HUES48 (cell line): ENCODE measurements at regions not wholly inside any gene's neighbourhood (a gene's known extent, or its start where the extent isn't known, plus 50 kb on each side); places are given as distances from the start of the nearest gene placed in this dataset.

ENCODE experiments used
- H3K27ac ChIP-seq: one replicate; pipeline ENCODE4 v1.7.0; 2013; ENCODE audit warnings: low read depth, low read length, inconsistent platforms
- H3K27me3 ChIP-seq: 2 replicates; pipeline ENCODE4 v1.6.1; 2013; ENCODE audit warnings: mild to moderate bottlenecking, low read length; ENCODE audit not compliant: control insufficient read depth, insufficient read depth
- H3K36me3 ChIP-seq: 2 replicates; pipeline ENCODE4 v1.6.1; 2013; ENCODE audit warnings: low read length; ENCODE audit not compliant: control insufficient read depth, insufficient read depth
- H3K4me1 ChIP-seq: 2 replicates; pipeline ENCODE4 v1.6.1; 2013; ENCODE audit warnings: mild to moderate bottlenecking, low read length; ENCODE audit not compliant: control insufficient read depth, insufficient read depth
- H3K4me3 ChIP-seq: 2 replicates; pipeline ENCODE4 v1.5.1; 2013; ENCODE audit warnings: mild to moderate bottlenecking, low read depth, low read length
- H3K9ac ChIP-seq: 2 replicates; pipeline ENCODE4 v1.6.1; 2013; ENCODE audit warnings: mild to moderate bottlenecking, low read depth, low read length, moderate library complexity
- H3K9me3 ChIP-seq: 2 replicates; pipeline ENCODE4 v1.6.1; 2013; ENCODE audit warnings: low read length; ENCODE audit not compliant: control insufficient read depth, insufficient read depth

DNA sequence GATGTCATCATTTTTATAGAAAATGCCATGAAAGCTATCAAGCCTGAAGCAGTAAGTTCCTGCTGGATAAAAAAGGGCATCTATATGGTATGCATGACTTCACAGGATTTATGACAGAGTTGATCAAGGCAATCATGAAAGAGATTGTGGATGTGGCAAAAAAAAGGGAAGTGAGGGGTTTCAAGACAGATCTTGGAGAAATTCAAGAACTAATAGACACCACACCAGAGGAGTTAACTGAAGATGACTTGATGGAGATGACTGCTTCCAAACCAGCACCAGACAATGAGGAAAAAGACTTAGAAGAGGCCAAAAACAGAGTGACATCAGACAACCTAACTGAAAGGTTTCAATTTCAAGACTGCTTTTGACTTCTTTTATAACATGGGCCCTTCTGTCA lies 691.1 kb upstream of the SLC10A2 start:
- Histone ChIP-seq H3K4me3 (no peak overlapping the region), H3K4me1 (no peaks in the 10 kb centered on the region), H3K27ac (no peak overlapping the region), H3K27me3 (no peaks in the 10 kb centered on the region), H3K36me3 (no peaks in the 10 kb centered on the region), H3K9me3 (no peaks in the 10 kb centered on the region), H3K9ac (no peak overlapping the region)

DNA sequence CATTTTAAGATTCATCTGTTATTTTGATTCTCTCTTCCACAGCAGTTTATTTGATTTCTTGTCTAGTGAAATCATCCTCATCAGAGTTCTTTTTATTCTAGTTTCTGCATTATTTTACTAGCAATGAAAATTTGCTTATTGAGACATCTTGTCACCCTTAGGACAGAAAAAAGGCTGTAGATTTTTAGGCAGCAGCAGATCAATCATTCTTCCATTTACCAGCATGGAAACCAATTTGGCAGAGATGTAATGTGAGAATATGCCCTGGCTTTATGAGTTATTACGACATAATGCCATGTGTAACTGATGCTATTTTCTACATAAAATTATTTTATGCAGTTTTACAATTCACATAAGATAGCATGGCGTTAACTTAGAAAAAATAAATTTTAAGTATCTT lies 688.6 kb upstream of the SLC10A2 start:
- Histone ChIP-seq H3K4me3 (no peak overlapping the region), H3K27me3 (no peaks in the 10 kb centered on the region), H3K4me1 (no peaks in the 10 kb centered on the region), H3K9me3 (no peaks in the 10 kb centered on the region), H3K9ac (no peak overlapping the region), H3K36me3 (no peaks in the 10 kb centered on the region), H3K27ac (no peak overlapping the region)

DNA sequence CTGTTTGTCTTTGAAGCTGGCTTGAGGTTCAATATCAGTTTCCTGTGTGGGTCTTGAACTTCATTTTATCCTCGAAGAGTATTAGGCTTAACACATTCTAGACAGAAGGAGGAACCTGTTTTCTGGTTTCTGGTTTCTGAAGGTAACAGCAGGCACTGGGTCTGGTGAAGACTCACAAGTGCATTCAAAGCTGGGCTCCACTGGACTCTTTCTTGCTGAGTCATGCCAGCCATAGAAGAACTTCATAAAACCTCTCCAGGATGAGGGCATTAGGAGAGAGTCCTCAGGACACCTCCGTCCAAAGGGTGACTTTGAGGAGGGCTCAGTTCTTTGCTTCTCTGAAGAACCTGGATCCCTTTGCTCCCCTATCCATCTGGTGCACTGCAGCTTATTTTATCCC lies 668.6 kb upstream of the SLC10A2 start:
- H3K9me3 ChIP-seq = no peaks in the 10 kb centered on the region
- H3K36me3 ChIP-seq = no peaks in the 10 kb centered on the region
- H3K4me3 ChIP-seq = no peak overlapping the region
- no peak overlapping the region for H3K27ac ChIP-seq
- no peaks in the 10 kb centered on the region for H3K4me1 ChIP-seq
- H3K9ac ChIP-seq = no peak overlapping the region
- no peaks in the 10 kb centered on the region for H3K27me3 ChIP-seq

DNA sequence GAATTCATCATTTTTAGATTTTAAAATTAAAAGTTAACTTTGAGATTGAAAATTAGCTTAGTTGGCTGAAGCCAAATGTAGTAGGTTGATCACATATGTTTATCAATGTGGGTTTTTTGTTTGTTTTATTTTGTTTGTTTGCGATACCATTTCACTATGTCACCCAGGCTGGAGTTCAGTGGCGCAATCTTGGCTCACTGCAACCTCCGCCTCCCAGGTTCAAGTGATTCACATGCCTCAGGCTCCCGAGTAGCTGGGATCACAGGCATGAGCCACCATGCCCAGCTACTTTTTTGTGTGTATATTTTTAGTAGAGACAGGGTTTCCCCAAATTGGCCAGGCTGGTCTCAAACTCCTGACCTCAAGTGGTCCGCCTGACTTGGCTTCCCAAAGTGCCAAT lies 665.7 kb upstream of the SLC10A2 start:
- H3K4me3 ChIP-seq = no peak overlapping the region
- H3K27ac ChIP-seq = no peak overlapping the region
- no peaks in the 10 kb centered on the region for H3K36me3 ChIP-seq
- no peaks in the 10 kb centered on the region for H3K4me1 ChIP-seq
- no peak overlapping the region for H3K9ac ChIP-seq
- no peaks in the 10 kb centered on the region for H3K27me3 ChIP-seq
- no peaks in the 10 kb centered on the region for H3K9me3 ChIP-seq

DNA sequence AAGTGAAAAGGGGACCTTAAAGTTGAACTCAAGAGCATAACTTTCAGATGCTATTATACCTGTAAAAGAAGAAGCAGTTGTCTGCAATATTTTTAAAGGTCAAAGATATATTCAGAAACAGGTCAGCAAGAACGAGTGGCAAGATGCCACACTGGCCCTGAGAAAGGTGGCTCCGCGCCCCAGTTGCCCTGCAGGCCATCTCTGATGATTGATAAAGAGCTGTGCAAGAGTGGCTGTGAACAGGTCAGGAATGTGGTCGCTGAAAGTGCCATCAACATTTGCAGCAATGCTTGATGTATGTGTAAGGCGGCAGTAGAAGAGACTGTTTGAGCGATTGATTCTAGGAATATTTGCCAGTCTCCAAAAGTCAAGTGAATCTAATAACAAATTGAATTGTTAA lies 664.2 kb upstream of the SLC10A2 start:
- no peaks in the 10 kb centered on the region for H3K36me3 ChIP-seq
- no peak overlapping the region for H3K4me3 ChIP-seq

DNA sequence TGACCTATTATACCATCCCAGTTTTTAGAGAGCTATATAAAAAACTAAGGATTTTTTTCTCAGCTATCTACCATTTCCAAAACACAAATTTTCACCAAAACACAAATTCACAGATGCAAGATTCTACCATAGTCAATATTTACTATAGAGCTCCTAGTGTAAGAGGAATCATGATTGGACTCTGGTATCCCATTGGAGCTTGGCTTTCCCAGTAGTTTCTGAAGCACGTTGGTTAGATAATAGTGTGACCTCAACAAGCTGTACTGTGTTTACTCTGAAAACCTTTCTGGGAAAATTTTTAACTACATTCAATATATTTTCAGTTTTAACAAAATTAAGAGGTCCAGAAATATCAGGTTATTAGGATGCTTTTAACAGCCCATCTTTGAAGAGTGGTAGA lies 660.6 kb upstream of the SLC10A2 start:
- Histone ChIP-seq H3K9ac (no peak overlapping the region), H3K27me3 (no peaks in the 10 kb centered on the region), H3K4me3 (no peak overlapping the region), H3K9me3 (no peaks in the 10 kb centered on the region), H3K4me1 (no peaks in the 10 kb centered on the region), H3K36me3 (no peaks in the 10 kb centered on the region), H3K27ac (no peak overlapping the region)

More for the DNA sequence above, 664.2 kb upstream of the SLC10A2 start:
- Histone ChIP-seq H3K4me1 (no peaks in the 10 kb centered on the region), H3K27ac (no peak overlapping the region), H3K9me3 (no peaks in the 10 kb centered on the region), H3K9ac (no peak overlapping the region), H3K27me3 (no peaks in the 10 kb centered on the region)

DNA sequence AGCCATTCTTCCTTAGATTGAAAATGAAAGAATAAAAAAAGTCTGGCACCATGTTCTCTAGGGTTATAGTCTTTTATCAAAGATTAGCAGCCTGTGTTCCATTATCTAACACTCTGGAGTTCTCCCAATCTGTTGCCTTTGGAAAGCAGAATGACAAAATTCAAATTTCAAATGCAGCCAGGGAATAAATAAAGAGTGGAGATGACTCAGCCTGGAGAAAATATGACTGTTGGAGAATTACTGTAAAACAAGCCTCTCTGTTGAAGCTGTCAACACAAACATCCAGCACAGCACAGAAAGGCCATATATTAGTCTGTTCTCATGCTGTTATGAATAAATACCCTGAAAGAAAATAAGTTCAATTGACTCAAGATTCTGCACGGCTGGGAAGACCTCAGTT lies 650.5 kb upstream of the SLC10A2 start:
- Histone ChIP-seq H3K36me3 (no peaks in the 10 kb centered on the region), H3K27me3 (no peaks in the 10 kb centered on the region), H3K4me1 (no peaks in the 10 kb centered on the region), H3K9me3 (no peaks in the 10 kb centered on the region), H3K27ac (no peak overlapping the region), H3K4me3 (no peak overlapping the region), H3K9ac (no peak overlapping the region)

DNA sequence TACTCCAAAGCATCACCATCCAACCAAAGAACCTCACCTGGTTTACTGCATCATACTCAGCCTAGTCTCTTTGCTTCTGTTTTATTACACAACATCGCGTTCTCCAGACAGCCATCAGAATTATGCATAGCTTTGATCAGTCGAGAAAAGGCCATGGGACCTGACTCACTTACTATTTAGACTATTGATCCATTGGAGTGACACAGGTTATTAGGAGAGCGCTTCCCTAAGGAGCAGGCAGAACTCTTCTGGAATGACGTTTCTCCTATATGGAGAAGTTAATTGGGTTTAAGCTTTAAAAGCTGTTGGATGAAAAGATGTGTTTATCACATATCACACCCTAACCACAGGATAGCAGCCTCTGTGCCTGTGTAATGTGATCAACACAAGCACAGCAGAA lies 649.1 kb upstream of the SLC10A2 start:
- Histone ChIP-seq H3K4me3 (no peak overlapping the region), H3K9ac (no peak overlapping the region), H3K27ac (no peak overlapping the region), H3K36me3 (no peaks in the 10 kb centered on the region), H3K4me1 (no peaks in the 10 kb centered on the region), H3K9me3 (no peaks in the 10 kb centered on the region), H3K27me3 (no peaks in the 10 kb centered on the region)

DNA sequence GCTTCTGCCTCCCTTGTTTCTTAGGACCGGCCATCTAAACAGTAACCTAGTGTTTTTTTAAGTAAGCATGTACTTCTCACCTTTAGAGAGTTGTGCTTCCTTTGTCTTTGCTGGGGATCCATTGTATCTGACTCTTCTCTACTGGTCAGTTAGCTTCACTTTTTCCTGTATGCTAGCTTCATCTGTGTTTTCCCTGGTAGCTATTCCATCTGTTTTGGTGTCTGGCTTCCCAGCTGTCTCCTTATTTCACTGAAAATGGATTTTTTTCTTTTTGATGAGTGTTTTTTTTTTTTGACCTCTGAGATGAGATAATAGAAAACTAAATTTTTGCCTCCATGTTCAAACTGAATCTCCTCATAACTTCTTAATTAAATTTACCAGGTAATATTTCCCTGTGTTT lies 637.0 kb upstream of the SLC10A2 start:
- Histone ChIP-seq H3K27ac (no peak overlapping the region), H3K4me1 (no peaks in the 10 kb centered on the region), H3K36me3 (no peaks in the 10 kb centered on the region), H3K4me3 (no peak overlapping the region), H3K9me3 (no peaks in the 10 kb centered on the region), H3K9ac (no peak overlapping the region), H3K27me3 (no peaks in the 10 kb centered on the region)

DNA sequence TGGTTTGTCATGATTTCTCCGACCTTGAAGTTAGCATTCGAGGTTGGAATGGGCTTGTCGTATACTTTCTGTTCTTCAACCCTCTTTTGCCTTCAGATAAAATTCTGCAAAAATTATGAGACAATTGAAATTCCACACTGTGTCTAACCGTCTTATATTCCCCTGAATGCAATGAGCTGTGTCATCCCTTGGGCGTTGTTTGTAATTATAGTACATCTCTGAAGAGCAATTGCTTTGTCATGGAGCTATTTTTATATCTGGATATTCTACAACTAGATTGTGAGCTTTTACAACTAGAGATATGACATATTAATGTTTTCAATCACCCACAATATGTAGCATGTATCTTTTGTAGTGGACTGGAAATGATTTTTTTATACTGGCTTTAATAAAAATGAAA lies 631.8 kb upstream of the SLC10A2 start:
- Histone ChIP-seq H3K27me3 (no peaks in the 10 kb centered on the region), H3K4me1 (peaks cover 11% of the 10 kb centered on the region), H3K9me3 (no peaks in the 10 kb centered on the region), H3K9ac (no peak overlapping the region), H3K36me3 (no peaks in the 10 kb centered on the region), H3K4me3 (no peak overlapping the region), H3K27ac (no peak overlapping the region)

DNA sequence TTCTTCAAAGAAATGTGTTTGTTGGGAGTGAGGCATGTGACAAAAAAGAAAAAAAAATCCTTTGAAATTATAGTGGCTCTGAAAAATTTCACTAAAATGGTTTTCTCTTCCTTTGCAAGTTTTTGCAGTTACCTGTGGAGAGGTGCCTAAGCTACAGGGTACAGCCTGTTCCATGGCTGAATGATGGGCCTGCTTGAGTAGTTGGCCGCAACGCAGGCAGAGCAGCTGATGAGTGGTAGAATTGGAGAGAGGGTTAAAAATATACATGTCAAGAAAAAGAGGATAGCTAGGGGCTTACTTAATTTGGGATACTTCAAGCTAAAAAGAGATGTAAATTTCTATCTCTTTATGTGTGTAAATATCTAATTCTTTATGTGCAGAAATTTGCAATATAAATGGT lies 629.1 kb upstream of the SLC10A2 start:
- Histone ChIP-seq H3K9me3 (no peaks in the 10 kb centered on the region), H3K36me3 (no peaks in the 10 kb centered on the region), H3K4me1 (peaks cover 11% of the 10 kb centered on the region), H3K27me3 (no peaks in the 10 kb centered on the region), H3K9ac (no peak overlapping the region), H3K27ac (no peak overlapping the region), H3K4me3 (no peak overlapping the region)

DNA sequence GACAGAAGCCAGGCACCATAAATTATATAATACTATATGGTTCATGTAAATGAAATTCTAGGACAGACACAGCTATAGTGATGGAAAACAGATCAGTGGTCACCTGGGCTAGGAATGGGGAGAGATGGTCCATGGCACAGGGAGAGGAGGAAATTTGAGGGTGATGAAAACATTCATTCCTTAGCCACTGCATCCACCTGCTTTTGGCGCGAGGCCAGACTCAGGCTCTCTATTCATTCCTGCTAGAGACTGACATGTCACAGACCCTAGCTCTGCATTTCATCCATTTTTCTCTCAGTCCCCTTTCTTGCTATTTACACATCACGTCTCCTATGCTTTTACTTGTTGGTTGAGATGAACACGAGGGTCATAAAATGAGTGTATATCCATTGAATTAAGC lies 628.3 kb upstream of the SLC10A2 start:
- H3K27ac ChIP-seq = no peak overlapping the region

More for the DNA sequence above, 628.3 kb upstream of the SLC10A2 start:
- Histone ChIP-seq H3K9me3 (no peaks in the 10 kb centered on the region), H3K4me1 (peaks cover 11% of the 10 kb centered on the region), H3K9ac (no peak overlapping the region), H3K4me3 (no peak overlapping the region), H3K27me3 (no peaks in the 10 kb centered on the region), H3K36me3 (no peaks in the 10 kb centered on the region)
